ENCODE measurements at regions not wholly inside any gene's neighbourhood (a gene's known extent, or its start where the extent isn't known, plus 50 kb on each side); places are given as distances from the start of the nearest gene placed in this dataset.

- TF ChIP-seq, protein P1, sequence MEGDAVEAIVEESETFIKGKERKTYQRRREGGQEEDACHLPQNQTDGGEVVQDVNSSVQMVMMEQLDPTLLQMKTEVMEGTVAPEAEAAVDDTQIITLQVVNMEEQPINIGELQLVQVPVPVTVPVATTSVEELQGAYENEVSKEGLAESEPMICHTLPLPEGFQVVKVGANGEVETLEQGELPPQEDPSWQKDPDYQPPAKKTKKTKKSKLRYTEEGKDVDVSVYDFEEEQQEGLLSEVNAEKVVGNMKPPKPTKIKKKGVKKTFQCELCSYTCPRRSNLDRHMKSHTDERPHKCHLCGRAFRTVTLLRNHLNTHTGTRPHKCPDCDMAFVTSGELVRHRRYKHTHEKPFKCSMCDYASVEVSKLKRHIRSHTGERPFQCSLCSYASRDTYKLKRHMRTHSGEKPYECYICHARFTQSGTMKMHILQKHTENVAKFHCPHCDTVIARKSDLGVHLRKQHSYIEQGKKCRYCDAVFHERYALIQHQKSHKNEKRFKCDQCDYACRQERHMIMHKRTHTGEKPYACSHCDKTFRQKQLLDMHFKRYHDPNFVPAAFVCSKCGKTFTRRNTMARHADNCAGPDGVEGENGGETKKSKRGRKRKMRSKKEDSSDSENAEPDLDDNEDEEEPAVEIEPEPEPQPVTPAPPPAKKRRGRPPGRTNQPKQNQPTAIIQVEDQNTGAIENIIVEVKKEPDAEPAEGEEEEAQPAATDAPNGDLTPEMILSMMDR (IDR thresholded peaks at IDR 0.05; ENCODE audit: insufficient read depth, low read length), result no peak
- TF ChIP-seq SPI1 (IDR thresholded peaks at IDR 0.05; ENCODE audit: borderline replicate concordance, low read depth) (no peak), POLR2AphosphoS5 (IDR thresholded peaks at IDR 0.05; ENCODE audit: low read depth) (no peak), REST (IDR thresholded peaks at IDR 0.05; ENCODE audit: insufficient replicate concordance, low read depth) (no peak)
These were observed 448.2 kb downstream of the METTL4 start for GRCh38 chr18:2123077-2123476.

Measured in HL-60 (cell line).